HG03108 (cell line): ENCODE measurements at regions not wholly inside any gene's neighbourhood (a gene's known extent, or its start where the extent isn't known, plus 50 kb on each side); places are given as distances from the start of the nearest gene placed in this dataset.
"Not testable (repeated sequence)": the region's sequence is repeated elsewhere in the genome, so short reads cannot be mapped to it uniquely, and the experiment has no call there.

Source experiments
- ATAC-seq: cut with Tn5 transposase; IDR thresholded peaks from one replicate; pipeline ENCODE4 v1.9.1; 2021; ENCODE audit warnings: moderate library complexity; ENCODE audit not compliant: unreplicated experiment

DNA sequence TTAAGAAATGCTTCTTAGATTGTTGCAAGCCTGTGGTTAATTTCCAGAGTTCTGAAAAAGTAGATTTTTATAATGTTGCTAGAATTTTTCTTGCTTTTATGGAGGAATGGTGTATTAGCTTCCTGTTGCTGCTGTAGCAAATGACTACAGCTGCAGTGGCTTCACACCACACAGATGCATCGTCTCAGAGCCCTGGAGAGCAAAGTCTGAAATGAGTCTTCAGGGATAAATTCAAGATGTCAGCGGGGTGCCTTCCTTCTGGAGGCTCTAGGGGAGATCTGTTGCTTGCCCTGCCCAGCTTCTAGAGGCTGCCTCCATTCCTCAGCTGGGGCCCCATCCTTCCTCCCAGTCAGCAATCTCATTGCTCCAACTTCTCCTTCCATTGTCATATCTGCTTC, 187.8 kb downstream of the ZNF516 start:
- no peak for ATAC-seq

DNA sequence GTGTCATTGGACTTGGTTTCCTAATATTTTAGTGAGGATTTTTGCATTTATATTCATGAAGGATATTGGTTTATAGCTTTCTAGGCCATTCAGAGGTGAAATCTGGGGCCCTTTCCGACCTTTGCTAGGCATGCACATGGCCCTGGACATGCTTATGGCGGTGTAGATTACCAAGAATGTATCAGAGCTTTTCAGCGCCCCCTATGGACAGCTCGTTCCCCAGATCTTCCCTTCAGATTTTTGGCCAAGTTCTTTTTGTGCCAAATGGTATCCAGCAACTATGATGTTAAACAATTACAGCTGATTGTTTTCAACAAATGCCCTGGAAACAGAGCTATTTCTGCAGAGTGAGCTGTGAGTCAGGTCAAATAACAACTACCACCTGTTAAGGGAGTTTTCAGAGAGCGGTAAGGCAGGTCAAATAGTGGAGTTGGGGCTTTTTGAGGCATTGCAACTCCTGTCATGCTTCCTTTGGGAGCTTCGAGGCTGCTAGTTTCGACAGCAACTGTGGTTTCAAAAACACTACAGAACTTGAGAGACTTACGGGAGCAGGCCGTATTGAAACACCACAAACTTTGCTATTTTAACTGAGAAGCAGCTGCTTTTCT, 188.3 kb downstream of the ZNF516 start:
- ATAC-seq = no peak

DNA sequence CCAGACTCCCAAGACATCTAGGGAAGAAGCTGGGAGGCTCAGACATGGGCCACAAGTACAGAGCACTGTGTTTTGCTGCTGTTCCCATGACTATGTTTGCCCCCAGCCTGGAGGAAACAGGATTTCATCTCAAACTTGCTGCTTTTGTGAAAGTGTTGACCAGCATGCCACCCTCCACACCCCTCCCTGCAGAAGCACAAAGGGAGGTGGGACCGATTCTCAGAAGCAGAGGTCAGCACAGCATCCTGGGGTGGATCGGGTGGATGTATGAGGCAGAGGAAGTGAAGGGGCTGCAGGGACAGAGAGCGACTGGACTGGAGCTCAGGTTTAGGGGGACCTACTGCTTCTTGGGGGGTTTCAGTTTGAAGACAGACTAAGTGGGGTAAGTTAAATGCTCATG, 209.2 kb downstream of the ZNF516 start:
- no peak for ATAC-seq

DNA sequence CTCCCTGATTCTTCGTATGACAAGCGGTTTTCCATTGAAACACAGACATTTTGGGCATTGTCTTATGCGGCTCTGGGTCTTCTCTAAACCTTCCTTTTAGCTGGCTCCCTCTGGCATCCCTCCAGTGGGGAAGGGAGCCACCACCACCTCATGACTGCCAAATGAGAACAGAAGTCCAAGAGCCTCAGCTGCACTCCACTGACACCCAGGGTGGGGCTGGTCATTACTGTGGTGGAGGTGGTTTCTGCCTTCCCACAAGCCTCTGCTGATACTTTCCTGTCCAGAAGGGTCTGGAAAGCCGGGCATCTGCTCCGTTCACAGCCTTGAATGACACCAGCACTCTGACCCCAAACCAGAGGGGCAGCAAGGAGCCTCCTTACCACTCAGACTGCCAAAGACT, 213.5 kb downstream of the ZNF516 start:
- ATAC-seq = no peak

DNA sequence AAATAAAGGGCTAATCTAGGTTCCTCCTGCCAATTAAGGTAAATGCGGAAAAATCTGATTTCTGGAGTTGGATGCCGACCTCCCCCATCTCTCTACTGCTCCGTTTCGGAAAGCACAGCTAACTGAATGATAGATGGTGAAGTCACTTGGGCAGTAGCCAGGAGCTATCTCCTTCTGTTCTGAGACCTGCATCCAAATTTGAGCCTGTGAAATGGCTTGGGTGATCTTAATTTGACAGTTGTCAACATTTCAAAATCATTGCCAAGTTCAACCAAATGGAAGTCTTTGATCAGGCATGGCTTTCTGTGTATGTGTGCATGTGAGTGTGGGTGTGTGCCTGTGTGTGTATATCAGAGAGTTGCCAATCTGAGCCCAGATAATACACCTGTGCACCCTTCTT, 217.2 kb downstream of the ZNF516 start:
- ATAC-seq = no peak

DNA sequence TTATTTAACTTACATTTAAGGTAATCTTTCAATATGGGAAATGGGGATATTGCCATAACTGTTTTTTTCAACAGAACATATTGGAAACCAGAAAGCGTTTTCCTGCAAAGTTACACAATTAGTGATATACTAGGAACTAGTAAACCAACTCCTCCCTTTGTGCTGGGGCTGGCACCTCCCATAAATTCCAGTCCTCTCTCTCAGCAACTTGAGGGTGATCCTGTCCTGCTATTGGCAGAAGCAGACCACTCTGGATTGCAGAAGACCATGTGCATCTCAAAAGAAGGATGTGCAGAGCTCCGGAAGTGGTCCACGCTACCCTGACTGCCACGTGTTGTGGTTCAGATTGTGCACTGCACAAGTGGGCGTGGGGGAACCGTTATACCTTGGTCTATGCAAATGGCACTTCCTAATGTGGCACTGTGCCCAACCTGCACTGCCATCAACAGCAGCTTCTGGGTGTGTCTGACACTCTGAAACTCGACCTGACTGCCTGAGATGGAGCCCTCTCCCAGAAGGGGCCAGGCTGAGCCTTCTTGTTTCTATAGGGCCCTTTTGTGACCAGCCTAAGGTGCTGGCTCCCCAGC, 219.2 kb downstream of the ZNF516 start:
- ATAC-seq = no peak

DNA sequence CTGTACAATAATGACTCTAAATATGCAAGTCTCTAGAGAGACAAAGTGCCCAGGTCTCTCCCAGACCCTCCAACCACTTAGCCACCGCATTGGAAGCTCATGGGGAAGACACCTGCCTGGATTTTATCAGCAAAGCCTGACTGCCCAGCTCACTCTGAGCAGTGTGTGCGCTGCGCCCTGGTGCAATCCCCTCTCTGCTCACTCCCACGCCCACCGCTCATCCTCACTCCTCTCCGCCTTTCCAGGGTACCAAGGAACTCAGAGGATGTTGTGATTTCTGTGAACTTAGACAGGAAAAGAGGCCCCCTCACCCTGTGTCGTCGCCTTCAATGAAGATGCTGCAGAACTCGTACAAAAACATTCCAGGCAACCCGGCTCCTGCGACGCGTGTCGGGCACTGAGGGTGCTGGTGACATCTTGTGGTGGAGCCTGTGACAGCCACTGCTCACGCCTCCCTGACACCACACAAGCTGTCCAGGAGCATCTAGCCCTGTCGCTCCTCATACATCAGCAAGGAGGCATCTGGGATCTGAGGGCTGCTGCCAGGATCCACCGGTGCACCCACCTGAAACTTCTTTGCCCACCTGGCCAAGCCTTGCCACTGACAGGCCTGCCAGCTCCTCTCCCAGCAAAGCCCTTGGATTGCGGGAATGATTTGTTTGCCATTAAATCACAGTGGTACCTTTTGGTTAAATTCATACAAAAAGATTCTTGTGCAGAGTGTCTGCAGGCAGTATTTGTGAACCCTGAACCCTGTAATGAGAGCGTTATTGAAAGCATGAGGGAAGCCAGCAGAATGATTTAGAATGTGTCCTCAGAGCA, 220.4 kb downstream of the ZNF516 start:
- ATAC-seq = no peak

DNA sequence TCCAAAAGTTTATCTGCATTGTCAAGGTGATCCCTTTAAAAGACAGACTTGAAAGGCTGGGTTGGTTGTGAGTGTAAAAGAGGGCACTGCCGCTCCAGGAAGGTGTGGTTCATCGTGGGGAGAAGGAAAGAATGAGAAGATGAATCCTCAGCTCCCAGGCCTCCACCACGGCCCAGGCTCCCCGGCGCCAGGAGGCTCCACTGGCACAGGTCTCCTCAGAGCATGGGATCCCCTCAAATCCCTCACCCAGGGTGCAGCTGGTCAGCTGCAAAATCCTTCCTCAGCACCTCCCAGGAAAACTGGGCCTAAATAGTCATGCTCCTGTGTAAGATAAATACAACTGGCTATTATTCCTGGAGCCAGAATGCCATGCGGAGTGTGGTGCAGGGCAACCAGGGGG, 221.1 kb downstream of the ZNF516 start:
- no peak for ATAC-seq

DNA sequence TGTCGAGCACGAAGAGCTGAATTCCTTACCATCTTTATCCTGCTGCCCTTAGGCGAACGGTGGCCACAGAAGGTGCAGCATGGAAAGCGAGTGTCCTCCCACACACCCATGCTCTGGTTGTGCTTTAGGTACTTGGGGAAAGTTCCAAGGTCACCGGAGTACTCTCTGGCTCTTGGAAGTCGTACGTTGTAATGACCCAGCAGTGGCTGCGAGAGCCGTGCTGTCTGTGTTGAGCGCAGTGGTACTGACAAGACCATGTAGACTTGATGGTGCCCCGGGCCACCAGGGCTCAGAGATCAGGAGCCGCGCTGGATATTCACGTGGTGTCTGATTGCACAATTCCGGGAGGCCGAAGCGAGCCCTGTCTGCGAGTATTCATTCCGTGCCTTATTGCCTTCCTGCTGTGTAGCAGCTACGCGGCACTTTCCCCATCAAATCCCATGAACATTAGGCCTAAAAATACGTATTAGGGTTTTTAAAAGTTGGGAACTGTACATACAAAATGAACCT, 222.0 kb downstream of the ZNF516 start:
- no peak for ATAC-seq

DNA sequence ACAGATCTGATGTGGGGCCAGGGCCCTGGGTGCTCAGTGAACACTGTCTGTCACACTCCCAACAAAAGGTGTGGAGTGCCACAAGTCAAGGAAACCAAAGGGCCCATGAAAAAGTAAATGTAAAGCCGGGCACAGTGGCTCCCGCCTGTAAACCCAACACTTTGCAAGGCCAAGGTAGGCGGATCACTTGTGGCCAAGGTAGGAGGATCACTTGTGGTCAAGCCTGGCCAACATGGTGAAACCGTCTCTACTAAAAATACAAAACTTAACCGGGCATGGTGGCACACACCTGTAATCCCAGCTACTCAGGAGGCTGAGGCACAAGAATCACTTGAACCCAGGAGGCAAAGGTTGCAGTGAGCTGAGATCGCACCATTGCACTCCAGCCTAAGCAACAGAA, 227.6 kb downstream of the ZNF516 start:
- not testable (repeated sequence) for ATAC-seq

DNA sequence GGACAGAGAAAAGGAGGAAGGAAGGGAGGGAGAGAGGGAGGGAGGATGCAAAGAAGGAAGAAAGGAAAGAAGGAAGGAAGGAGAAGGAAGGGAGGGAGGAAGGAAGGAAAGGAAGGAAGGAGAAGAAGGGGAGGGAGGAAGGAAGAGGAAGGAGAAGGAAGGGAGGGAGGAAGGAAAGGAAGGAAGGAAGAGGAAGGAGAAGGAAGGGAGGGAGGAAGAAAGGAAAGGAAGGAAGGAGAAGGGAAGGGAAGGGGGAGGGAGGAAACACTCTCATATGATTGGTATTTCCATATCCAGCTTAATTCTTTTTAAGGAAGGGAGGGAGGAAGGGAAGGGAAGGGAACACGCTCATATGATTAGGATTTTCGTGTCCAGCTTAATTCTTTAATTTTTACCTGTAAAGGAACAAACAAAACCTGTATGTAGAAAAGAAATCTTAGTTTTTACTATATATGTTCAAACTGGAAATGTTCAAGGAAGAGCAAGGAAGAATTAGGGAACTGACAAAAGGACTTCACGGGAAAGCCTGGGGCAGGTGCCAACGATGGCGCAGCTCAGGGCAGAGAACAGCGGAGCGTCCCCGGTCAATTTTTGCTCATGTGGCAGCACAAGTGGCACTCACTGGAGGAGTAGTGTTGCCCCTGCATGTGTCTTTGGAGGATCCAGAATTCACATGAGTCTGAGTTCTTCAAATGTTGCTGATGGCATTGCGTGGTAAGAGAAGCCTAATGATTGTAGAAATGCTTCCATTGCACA, 228.6 kb downstream of the ZNF516 start:
- ATAC-seq = no peak

DNA sequence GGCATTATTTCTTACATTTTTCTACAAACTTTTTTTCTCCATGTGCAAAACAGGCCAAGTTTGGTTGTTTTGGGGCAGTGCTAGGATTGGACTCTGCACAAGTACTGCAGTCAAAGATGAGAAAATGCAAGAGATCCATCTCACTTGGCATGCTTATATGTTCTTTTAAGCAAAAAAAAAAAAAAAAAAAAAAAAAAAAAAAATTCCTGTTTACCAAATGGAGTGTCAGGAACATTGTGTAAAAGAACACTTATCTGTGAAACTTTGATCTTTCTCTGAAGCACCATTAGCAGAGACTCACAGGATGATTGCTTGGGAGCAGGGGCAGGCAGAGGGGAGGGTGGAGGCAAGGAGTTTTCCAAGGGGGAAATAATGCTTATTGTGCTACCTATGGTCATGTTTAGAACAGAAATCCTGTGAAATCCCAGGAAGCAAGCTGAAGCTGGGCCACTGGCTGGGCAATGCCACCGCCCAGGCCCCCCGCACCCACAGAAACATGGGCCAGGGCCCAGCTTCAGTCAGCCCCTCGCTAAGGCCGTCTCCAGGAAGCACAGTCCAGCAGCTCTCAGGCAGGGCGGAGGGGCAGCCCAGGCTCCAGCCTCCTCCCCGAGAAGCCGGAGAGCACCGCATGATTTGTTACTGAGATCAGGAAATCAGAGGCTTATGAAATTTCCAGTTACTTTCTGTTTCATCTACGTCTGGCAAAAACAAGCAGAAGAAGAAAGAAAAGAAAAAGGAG, 229.4 kb downstream of the ZNF516 start:
- no peak for ATAC-seq

DNA sequence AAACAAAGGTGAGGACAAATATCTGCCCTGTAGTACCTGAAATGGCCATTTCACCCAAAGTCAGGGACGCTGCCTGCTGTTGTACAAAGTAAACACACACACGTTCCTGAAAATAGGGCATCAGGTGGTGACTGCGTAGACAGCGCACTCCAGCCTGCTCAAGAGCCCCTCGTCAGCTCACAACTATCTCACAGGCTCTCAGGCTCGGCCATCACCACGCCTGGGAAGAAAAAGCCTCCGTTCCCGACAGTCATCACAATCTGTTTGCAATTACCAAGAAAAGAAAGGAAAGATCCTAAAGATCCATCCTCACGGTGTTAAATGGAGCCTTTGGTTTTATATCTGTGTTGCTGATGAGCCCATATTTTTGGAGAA, 230.2 kb downstream of the ZNF516 start:
- no peak for ATAC-seq

DNA sequence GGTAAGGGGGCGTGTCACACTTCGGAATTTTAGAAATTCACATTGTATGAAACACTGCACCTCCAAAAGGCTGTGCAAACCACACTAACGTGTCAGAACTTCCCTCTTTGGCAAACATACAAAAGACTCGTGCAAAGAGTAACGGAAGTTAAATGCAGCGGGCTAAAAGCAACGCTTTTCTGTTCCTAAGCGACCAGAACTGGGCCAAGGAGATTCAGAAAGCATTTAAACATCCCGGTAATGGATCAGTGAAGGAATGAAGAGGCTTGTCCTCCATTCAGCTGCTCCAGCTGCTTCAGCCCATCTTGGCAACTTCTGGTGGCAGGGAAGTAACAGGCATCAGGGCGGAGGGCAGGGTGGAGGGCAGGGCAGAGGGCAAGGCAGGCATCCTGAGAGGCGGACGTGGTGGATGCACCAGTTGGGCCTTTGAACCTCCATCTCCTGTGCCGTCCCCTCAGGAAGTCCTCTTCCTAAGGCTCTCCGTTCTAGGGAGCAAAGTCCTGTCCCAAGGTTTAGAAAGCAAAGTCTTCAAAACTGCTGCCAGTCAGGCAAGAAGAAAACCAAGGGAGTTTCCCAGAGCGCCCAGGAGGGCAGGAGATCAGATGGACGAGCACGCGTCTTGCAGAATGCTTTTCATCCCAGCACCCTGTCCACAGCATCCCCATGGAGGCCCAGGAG, 230.7 kb downstream of the ZNF516 start:
- no peak for ATAC-seq

DNA sequence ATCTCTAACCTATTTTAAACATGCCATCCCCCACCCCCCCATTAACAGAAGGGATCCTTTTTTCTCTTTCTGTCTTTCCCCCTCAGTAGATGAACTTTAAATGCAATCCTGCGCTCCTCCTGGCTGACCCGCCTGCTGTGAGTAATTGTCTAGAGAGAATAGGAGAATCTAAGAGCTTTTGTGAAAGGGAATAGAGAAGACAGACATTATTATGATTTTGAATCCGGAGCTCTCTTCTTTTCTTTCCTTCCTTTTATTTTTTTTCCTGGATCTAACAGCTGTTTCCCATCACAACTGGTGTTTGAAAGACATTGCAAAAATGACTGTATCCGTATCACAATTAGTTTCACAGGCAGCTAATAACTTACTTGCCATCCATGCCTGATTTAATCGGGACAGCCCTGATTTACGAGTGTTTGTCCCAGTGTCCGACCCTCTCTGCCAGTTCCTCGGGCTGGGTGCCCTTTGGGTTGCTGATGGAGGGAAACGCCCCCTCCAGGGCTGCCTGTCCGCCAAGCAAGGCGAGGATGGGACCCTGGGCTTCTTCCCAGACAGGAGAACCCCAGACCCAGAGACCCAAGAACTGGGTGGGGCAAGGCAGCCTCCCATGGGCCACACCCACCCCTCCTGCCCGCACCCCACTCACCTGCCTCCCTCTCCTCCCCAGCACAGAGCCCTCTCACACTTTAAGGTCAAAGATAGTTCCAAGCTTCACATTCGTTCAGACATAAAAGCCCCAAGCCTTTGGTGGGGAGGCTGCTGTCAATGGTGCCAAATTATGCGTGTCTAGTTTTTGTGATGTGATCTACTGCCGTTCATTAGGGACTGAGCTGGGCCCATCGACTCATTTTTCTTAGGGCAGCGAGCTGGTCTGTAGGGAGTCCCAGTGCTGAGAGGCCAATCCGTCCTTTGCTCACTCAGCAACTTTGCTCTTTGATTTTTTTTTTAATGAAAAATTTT, 231.7 kb downstream of the ZNF516 start:
- ATAC-seq = no peak

DNA sequence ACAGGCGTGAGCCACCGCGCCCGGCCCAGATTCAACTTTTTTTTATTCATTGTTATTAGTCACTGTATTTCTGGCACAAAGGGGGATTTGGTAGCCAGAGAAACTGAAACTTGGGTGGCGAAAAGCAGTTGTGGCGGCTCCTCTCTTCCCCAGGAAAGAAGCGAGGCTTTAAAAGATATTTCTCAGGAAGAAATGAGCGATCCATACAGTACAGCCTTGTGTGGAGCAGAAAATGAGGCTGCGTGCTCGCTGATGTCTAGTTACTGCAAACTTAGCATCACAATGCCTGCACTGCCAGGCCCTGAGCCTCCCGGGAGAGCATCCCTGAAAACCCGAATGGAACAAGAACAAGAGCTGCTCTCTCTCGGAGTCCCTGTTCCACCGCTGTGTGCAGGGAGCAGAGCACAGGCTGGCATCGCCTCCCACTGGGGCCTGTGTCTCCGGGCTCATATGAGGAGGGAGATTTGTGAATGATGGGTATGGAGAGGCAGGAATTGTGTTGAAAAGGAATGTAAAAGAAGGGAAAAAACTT, 234.0 kb downstream of the ZNF516 start:
- ATAC-seq = no peak

DNA sequence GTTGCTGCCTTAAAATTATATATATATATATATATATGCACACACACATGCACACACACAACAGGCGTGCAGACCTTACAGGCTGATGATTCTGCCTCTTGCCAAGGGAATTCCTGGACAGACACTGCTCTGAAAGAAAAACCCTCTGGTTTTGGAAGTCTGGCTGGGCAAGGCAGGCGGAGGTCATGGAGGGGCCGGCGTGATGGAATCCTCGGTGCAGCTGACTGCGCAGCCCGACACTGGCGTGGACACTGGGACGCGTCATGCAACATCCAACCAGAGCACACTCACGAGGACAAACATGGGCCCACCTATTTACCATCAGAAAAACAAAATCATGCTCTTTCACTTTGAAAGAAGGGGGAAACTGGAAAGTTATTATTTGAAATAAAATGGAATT, 235.3 kb downstream of the ZNF516 start:
- no peak for ATAC-seq

DNA sequence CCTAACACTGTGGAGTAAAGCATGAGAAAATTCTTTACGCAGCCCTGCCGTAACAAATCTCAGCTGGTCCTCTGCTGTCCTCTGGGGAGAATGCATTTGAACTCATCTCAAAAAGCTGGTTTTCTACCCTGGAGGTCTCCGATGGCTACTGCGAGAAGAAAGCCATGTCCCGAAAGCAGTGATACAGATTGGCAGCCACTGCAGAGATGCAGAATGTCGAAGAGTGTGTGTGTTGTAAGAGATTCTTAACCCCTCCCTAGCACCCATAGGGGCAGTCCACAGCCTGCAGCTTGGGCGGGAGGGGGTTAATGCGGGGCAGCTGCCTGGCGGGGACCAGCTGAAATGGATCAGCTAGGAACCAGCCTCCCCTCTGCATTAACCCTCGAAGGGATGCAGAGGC, 235.9 kb downstream of the ZNF516 start:
- ATAC-seq = no peak

DNA sequence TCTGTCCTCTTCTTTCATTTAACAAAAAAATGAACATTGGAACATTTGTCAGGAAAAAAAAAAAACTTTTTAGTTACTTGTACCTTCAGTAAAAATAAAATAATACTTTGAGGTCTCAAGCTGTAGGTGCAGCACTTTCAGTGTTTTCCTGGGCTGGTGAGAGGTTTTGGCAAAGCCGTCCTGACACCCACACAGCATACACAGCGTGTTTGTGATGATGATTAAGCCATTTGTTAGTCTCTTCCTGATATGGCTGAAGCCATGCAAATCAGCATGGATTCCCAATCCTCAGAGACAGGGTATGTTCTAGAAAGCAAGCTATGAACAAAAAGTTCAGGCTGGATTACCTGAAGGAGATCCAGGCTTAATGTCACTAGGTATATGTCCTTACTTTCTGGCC, 236.8 kb downstream of the ZNF516 start:
- ATAC-seq = no peak
